ENCODE measurements at regions not wholly inside any gene's neighbourhood (a gene's known extent, or its start where the extent isn't known, plus 50 kb on each side); places are given as distances from the start of the nearest gene placed in this dataset.

DNA sequence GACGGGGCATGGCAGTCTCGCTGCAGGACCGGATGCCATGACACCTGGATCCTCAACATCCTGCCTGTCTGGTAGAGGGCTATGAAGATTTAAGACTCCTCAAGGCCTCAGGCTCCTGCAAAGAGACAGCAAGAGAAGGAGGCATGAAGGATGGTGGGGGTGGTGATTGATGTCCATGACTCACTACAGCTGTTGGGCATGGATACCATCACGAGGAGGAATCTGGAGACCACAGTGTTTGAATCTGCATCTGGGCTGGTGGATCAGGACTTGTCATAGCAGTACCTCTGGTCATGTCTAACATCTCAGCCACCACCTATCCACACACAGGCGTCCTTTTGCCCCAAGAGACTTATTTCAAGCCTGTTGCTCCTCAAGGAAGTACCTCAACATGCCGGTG is 50.2 kb upstream of the WSCD1 start (continued):
- TF ChIP-seq, protein P1, sequence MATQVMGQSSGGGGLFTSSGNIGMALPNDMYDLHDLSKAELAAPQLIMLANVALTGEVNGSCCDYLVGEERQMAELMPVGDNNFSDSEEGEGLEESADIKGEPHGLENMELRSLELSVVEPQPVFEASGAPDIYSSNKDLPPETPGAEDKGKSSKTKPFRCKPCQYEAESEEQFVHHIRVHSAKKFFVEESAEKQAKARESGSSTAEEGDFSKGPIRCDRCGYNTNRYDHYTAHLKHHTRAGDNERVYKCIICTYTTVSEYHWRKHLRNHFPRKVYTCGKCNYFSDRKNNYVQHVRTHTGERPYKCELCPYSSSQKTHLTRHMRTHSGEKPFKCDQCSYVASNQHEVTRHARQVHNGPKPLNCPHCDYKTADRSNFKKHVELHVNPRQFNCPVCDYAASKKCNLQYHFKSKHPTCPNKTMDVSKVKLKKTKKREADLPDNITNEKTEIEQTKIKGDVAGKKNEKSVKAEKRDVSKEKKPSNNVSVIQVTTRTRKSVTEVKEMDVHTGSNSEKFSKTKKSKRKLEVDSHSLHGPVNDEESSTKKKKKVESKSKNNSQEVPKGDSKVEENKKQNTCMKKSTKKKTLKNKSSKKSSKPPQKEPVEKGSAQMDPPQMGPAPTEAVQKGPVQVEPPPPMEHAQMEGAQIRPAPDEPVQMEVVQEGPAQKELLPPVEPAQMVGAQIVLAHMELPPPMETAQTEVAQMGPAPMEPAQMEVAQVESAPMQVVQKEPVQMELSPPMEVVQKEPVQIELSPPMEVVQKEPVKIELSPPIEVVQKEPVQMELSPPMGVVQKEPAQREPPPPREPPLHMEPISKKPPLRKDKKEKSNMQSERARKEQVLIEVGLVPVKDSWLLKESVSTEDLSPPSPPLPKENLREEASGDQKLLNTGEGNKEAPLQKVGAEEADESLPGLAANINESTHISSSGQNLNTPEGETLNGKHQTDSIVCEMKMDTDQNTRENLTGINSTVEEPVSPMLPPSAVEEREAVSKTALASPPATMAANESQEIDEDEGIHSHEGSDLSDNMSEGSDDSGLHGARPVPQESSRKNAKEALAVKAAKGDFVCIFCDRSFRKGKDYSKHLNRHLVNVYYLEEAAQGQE (IDR thresholded peaks at IDR 0.05): no peak
- TF ChIP-seq YY1 (IDR thresholded peaks at IDR 0.05) (no peak), FOXA1 (IDR thresholded peaks at IDR 0.05) (no peak), SP1 (IDR thresholded peaks at IDR 0.05) (no peak), JUND (IDR thresholded peaks at IDR 0.05) (no peak)

DNA sequence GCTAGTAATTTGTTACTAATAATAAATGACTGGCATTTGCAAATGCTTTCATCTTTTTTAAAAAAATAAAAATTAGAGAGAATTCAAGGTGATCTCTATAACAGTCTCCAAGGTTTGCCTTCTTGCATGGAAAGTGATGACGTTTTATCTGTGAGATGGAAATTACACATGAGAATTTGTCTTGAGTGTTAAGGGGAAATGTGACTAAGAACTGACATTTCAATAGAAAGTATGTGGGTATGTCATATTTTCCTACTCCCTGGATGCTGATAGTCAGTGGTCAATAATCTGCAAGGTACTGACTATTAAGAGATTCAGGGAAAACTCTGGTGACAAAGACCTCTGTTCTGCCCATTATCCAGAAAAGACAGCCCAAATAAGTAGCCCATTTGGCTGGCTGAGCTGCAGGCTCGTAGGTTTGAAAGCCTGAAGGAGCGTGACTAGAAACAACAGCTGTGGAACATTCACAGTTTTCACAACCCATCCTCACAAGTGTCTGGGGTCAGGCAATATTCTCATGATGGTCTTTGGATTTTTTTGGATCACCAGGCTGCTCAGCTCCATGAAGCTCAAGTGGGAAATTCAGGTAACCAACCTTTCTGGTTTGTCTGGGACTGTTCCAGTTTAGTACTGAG is 49.7 kb upstream of the WSCD1 start:
- H3K36me3 ChIP-seq (ENCODE audit: control insufficient read depth in 4 of 4, insufficient read depth in 3 of 4, low read depth in 1 of 4, low read length in 3 of 4): no peaks in the 10 kb centered on the region
- no peaks in the 10 kb centered on the region for H3K4me1 ChIP-seq (ENCODE audit: control insufficient read depth in 4 of 4, insufficient read depth in 4 of 4, low read length in 3 of 4)
- no peak overlapping the region for H3K4me3 ChIP-seq (ENCODE audit: low read depth in 1 of 3, low read length in 3 of 3)
- 57% methylated on average over 3 of the region's 3 CpGs for WGBS
- DNase-seq (ENCODE audit: low spot score): no peak
- no peak overlapping the region for H3K27ac ChIP-seq (ENCODE audit: low read depth in 1 of 2, low read length in 2 of 2)
- no peak overlapping the region for H3K9ac ChIP-seq (ENCODE audit: low read depth in 1 of 2, low read length in 2 of 2)
- TF ChIP-seq JUND (IDR thresholded peaks at IDR 0.05) (no peak), HNF4G (IDR thresholded peaks at IDR 0.05) (no peak), FOXA1 (IDR thresholded peaks at IDR 0.05) (no peak), NR2F2 (IDR thresholded peaks at IDR 0.05) (no peak), SP1 (IDR thresholded peaks at IDR 0.05) (no peak), TAF1 (conservative IDR thresholded peaks at IDR 0.05) (no peak), YY1 (IDR thresholded peaks at IDR 0.05) (no peak), RAD21 (IDR thresholded peaks at IDR 0.05) (no peak), FOXA2 (IDR thresholded peaks at IDR 0.05) (no peak), HNF4A (conservative IDR thresholded peaks at IDR 0.05) (no peak), GABPA (IDR thresholded peaks at IDR 0.05 in 1 of 2, conservative IDR thresholded peaks at IDR 0.05 in 1 of 2) (no peak), EGR1 (IDR thresholded peaks at IDR 0.05; ENCODE audit: low read depth in 2 of 2) (no peak), RXRA (IDR thresholded peaks at IDR 0.05) (no peak)
- TF ChIP-seq, protein P2, sequence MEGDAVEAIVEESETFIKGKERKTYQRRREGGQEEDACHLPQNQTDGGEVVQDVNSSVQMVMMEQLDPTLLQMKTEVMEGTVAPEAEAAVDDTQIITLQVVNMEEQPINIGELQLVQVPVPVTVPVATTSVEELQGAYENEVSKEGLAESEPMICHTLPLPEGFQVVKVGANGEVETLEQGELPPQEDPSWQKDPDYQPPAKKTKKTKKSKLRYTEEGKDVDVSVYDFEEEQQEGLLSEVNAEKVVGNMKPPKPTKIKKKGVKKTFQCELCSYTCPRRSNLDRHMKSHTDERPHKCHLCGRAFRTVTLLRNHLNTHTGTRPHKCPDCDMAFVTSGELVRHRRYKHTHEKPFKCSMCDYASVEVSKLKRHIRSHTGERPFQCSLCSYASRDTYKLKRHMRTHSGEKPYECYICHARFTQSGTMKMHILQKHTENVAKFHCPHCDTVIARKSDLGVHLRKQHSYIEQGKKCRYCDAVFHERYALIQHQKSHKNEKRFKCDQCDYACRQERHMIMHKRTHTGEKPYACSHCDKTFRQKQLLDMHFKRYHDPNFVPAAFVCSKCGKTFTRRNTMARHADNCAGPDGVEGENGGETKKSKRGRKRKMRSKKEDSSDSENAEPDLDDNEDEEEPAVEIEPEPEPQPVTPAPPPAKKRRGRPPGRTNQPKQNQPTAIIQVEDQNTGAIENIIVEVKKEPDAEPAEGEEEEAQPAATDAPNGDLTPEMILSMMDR (IDR thresholded peaks at IDR 0.05; ENCODE audit: low read depth, low read length, missing input control): no peak
- TF ChIP-seq, protein P3, sequence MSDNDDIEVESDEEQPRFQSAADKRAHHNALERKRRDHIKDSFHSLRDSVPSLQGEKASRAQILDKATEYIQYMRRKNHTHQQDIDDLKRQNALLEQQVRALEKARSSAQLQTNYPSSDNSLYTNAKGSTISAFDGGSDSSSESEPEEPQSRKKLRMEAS (IDR thresholded peaks at IDR 0.05): no peak
- TF ChIP-seq, protein P4, sequence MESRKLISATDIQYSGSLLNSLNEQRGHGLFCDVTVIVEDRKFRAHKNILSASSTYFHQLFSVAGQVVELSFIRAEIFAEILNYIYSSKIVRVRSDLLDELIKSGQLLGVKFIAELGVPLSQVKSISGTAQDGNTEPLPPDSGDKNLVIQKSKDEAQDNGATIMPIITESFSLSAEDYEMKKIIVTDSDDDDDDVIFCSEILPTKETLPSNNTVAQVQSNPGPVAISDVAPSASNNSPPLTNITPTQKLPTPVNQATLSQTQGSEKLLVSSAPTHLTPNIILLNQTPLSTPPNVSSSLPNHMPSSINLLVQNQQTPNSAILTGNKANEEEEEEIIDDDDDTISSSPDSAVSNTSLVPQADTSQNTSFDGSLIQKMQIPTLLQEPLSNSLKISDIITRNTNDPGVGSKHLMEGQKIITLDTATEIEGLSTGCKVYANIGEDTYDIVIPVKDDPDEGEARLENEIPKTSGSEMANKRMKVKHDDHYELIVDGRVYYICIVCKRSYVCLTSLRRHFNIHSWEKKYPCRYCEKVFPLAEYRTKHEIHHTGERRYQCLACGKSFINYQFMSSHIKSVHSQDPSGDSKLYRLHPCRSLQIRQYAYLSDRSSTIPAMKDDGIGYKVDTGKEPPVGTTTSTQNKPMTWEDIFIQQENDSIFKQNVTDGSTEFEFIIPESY (IDR thresholded peaks at IDR 0.05): no peak
- TF ChIP-seq, protein P1 (IDR thresholded peaks at IDR 0.05): no peak
- TF ChIP-seq, protein P5, sequence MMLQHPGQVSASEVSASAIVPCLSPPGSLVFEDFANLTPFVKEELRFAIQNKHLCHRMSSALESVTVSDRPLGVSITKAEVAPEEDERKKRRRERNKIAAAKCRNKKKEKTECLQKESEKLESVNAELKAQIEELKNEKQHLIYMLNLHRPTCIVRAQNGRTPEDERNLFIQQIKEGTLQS (IDR thresholded peaks at IDR 0.05): no peak
- peaks cover 0 to 5% (median 0%) of the 10 kb centered on the region in 4 donors for H3K27me3 ChIP-seq (ENCODE audit: control insufficient read depth in 4 of 4, insufficient read depth in 4 of 4, low read length in 3 of 4)
- no peaks in the 10 kb centered on the region for H3K9me3 ChIP-seq (ENCODE audit: control insufficient read depth in 4 of 4, low read length in 3 of 4)
